ENCODE measurements at regions not wholly inside any gene's neighbourhood (a gene's known extent, or its start where the extent isn't known, plus 50 kb on each side); places are given as distances from the start of the nearest gene placed in this dataset.
"Not testable (repeated sequence)": the region's sequence is repeated elsewhere in the genome, so short reads cannot be mapped to it uniquely, and the experiment has no call there.

GRCh38 chr2:217597145-217597544 is 405.6 kb downstream of the TNS1 start:
- DNase-seq (ENCODE audit: low spot score), result no peak

DNA sequence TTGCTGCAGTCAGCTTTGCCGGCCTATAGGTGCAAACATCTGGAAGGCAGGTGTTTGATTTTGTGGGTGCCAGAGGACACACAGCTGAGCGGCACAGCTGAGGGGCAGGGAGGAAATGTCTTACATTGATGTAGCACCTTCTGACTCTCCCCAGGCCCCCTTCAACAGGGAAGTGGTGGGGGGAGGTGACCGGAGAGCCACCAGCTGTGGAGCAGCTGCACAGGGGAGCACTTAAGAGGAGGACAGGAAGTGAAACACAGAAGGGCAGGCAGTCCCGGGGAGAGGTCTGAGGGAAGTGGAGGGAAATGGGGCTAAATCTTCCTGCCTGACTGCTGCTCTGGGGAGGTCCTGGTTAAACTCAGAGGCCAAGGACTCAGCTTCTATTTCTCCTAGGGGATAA is 409.1 kb downstream of the TNS1 start:
- DNase-seq (ENCODE audit: low spot score), result no peak

DNA sequence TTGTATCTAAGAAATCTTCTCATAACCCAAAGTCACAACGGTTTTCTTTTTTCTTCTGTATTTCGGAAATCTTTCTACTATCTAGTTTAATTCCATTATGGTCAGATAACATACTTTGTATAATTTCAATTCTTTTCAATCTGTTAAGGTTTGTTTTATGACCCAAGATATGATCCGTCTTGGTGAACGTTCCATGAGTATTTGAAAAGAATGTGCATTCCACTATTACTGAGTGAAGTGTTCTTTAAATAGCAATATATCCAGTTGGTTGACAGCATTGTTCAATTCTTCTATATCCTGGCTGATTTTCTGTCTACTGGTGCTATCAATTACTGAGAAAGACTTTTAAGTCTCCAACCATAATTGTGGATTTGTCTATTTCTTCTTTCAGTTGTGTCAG is 414.5 kb downstream of the TNS1 start:
- no peak for DNase-seq (ENCODE audit: low spot score)

DNA sequence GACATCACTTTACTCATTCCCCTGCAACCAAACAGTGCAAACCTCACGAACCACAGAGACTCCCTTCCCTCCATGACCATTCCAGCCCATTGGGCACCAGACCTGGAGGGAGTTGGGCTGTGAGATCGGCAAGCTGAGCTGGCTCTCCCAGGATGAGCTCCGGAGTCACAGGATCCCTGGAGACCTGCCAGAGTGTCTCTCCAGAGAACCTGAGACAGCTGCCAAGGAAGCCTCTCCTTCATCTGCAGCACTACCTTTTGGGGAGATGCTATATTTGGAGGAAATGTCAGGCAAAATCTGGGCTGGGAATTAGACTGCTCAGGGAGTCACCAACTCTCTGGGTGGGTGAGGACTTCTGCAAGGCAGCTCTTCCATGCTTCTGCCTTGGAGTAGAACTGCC is 417.4 kb downstream of the TNS1 start:
- DNase-seq (ENCODE audit: low spot score), result no peak

DNA sequence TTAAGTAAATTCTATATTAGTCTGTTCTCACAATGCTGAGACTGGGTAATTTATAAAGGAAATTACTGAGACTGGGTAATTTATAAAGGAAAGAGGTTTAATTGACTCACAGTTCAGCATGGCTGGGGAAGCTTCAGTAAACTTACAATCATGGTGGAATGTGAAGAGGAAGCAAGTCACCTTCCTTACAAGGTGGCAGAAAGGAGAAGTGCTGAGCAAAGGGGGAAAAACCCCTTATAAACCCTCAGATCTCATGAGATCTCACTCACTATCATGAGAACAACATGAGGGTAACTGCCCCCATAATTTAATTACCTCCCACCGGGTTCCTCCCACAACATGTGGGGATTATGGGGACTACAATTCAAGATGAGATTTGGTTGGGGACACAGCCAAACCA is 422.4 kb downstream of the TNS1 start:
- DNase-seq (ENCODE audit: low spot score), result not testable (repeated sequence)

- DNase-seq (ENCODE audit: low spot score), result no peak
Measured at GRCh38 chr2:217573571-217573970, 429.2 kb downstream of the TNS1 start.

GRCh38 chr2:217570394-217570793 is 432.4 kb downstream of the TNS1 start:
- DNase-seq (ENCODE audit: low spot score), result no peak

DNA sequence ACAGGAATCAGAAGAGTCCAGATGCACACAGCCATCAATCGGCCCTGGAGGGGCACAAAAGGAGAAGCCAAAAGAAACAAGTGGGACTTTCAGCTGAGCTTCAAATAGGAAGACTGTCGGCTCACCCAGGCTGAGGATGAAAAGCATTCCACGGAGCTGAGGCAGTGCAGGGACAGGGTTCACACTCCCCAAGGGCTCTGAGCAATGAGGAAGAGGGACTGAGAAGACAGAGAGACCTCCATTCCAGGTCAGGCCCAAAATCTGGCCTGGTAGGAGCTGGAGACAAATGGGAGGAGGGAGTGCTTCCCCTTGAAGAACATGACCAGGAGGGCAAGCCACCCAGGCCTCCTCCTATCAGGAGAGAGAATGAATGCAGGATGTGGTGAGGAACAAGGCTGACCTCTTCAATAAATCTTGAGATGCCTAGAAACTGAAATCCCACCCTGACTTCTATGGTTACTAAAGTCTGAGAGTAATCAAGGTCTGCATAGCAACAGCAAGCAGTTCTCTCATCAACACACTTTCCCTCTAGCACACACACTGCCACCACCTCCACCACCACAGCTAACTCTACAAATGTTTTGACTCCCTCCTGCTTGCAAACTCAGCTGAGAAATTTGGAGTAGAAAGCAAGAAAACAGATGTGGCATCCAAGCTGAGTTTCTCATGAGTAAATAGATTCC is 434.4 kb downstream of the TNS1 start:
- no peak for DNase-seq (ENCODE audit: low spot score)

GRCh38 chr2:217563565-217563964 is 439.2 kb downstream of the TNS1 start:
- no peak for DNase-seq (ENCODE audit: low spot score)

GRCh38 chr2:217562871-217563480 is 439.8 kb downstream of the TNS1 start:
- no peak for DNase-seq (ENCODE audit: low spot score)

GRCh38 chr2:217559084-217559483 is 443.7 kb downstream of the TNS1 start:
- no peak for DNase-seq (ENCODE audit: low spot score)

DNA sequence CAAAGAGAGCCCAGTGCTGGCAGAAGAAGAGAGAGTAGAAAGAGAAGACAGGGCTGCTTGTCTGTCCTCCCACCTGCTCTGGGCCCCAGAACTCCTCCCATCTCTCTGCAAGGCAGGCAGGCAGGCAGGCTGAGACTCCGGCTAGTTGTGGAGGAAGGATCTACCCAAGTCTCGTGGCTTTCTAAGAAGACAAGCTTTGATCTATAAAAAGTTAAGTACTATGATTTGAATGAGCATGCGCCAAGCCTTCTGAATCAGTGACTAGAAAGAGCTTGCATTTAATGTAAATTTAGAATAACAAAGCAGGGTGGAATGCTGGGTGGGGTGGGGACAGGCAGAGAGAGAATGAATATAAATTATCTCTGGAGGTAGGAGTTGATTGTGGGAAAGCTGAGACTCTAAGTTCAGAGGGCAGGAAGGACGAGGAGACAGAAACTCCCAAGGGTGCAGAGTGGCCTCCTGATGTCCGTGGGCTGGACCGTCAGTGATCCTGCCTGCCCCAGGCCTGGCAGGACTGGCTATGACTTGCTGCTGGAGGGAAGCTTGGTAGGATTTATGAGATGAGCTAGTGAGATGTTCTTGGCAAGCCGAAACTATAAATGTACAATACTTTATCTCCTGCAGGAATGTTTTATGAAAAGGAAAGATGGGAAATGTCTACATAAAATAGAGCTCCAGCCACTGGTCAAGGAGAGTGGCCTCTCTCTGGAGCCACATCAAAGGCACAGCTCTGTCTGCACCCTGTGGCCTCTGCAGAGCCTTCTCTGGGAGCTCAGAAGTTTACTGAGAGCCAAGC is 447.5 kb downstream of the TNS1 start:
- DNase-seq (ENCODE audit: low spot score), result peak; percentile 16

DNA sequence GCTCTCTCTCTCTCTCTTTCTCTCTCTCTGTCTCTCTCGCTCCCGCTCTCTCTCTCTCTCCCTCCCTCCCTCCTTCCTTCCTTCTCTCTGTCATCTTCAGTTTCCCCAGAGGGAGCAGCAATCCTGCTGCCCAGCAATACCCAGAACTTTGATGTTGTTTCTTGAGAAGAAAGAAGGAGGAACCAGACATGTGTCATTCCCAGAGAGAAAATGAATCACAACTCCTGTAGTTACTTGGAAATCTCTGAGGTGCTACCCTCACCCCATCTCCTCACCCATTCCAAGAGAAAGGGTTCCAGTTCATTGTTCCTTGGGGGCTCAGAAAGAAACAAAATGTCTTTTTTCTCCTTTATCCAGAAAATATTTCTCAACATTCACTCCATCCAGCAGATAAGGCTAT is 449.1 kb downstream of the TNS1 start:
- DNase-seq (ENCODE audit: low spot score), result no peak

GRCh38 chr2:217553202-217553601 is 449.6 kb downstream of the TNS1 start:
- DNase-seq (ENCODE audit: low spot score), result no peak

GRCh38 chr2:217552081-217552480 is 450.7 kb downstream of the TNS1 start:
- DNase-seq (ENCODE audit: low spot score), result no peak

DNA sequence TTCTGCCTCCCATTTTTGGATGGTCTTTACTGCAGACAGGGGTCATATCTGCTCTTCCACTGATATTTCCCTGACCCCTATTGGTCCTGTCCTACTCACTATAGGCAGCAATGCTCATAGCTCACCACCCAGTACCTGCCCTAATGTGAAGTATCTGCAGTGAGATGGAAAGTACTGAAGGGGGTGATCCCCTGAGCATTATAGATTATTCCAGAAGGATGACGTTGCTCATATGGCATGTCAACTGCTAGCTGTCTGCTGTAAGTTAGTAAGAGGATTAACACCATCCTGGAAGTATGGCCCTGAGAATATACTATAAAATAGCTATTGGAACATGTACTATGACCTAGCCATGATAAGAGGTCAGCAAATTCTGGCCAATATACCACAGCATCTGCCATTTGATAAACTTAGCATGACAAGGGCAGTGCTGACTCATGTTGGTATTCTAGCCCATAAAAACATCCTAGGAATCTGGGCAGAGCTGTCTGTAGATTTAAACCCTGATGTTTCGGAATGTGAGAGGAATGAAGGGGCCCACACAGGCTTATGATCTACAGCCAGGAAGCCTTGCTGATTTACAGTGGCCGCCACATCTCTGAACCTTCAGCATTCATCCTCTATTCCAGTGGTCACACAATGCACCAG is 451.4 kb downstream of the TNS1 start:
- peak; percentile 78 for DNase-seq (ENCODE audit: low spot score)

DNA sequence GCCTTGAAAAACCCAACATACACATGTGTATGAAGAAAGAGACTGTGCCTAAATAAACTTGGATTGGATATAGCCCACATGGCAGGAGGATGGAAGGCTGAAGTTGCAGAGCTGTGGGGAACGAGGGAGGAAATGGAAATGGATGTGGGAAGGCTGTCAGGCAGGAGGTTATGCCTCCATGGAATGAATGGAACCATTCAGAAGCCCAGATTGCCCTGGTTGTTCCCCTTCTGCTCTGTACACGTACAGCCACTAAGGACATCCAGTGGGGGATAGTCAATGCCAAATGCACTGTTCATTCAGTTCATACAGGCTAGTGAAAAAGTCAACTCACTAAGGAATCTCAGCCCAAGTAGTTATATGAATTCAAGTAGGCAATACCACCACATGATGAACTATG is 463.7 kb downstream of the TNS1 start:
- DNase-seq (ENCODE audit: low spot score), result no peak

DNA sequence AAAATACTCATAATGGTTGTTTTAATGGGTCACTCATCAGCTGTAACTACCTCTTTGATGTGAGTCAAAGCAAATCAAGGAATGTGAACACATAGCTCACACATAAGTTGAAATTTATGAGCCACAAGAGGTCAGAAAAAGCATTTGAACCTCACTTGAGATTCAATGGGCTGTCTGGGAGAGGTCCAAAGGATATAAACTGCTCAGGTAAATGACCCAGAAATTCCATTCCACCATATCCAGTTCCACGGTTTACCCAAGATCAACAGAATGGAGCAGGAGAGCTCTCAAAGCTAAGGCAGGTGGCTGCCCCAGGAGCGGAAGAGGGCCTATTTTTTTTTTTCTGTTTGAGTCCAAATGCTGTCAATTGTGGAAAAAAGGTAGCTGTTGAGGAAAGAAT is 464.1 kb downstream of the TNS1 start:
- no peak for DNase-seq (ENCODE audit: low spot score)

- DNase-seq (ENCODE audit: low spot score), result no peak
Measured at GRCh38 chr2:217535957-217536708, 466.7 kb downstream of the TNS1 start.

DNA sequence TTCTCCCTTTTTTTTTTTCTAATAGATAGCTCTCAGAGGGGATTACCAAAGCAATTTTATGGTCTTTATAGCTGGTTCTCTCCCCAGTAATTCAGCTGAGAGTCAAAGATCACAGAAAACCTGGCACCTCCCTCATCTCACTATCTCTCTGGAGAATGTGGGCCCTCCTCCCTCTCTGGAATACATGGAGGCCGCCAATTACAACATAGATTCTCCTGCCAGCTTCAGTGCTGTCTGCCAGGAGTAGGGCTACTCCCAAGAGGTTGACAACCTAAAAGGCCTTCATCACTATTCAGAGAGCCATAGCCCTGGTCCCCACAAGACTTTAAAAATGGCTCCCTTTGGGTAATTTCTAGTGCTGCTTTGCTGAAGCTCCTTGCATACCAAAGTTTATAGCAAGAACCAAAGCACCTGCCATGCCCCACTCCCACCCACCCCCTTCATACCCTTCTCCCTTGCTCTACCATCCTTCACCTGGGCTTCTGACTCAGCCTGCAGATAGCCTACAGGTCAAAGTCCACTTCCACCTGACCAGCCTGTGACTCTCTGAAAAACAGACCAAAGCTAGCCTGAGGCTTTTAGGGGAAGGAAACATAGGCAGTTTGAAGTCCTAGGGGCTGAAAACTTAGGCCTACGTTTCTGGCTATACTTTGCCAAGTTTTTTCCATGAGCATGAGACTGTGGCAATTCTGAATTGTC is 472.3 kb downstream of the TNS1 start:
- DNase-seq (ENCODE audit: low spot score), result peak; percentile 80

GRCh38 chr2:217529271-217529670 is 473.5 kb downstream of the TNS1 start:
- no peak for DNase-seq (ENCODE audit: low spot score)

Measured in HT-29 (cell line).